ACC112 (cell line): ENCODE measurements at regions not wholly inside any gene's neighbourhood (a gene's known extent, or its start where the extent isn't known, plus 50 kb on each side); places are given as distances from the start of the nearest gene placed in this dataset.

ENCODE experiments used
- H2AFZ ChIP-seq: fragments of 200-600 bp; sonication (generic); one replicate; pipeline ENCODE4 v1.6.0; 2017; ENCODE audit warnings: antibody characterized with exemption, low read length; ENCODE audit not compliant: unreplicated experiment
- H3K27ac ChIP-seq: fragments of 200-600 bp; sonication (generic); 2 replicates; pipeline ENCODE4 v1.5.1; 2014; ENCODE audit warnings: low read depth, mild to moderate bottlenecking, antibody characterized with exemption, low read length, moderate library complexity
- H3K27me3 ChIP-seq: fragments of 200-600 bp; sonication (generic); 2 replicates; pipeline ENCODE4 v1.6.1; 2014; ENCODE audit warnings: mild to moderate bottlenecking, antibody characterized with exemption, low read length, moderate library complexity, mixed read lengths; ENCODE audit not compliant: insufficient read depth
- H3K36me3 ChIP-seq: fragments of 200-600 bp; sonication (generic); 2 replicates; pipeline ENCODE4 v1.6.1; 2016; ENCODE audit warnings: mild to moderate bottlenecking, antibody characterized with exemption, low read length, moderate library complexity, mixed read lengths; ENCODE audit not compliant: insufficient read depth
- H3K4me1 ChIP-seq: fragments of 200-600 bp; sonication (generic); one replicate; pipeline ENCODE4 v1.6.1; 2016; ENCODE audit warnings: low read length, mixed read lengths; ENCODE audit not compliant: insufficient read depth, unreplicated experiment, control insufficient read depth
- H3K4me3 ChIP-seq: fragments of 200-600 bp; sonication (generic); 2 replicates; pipeline ENCODE4 v1.5.1; 2014; ENCODE audit warnings: mild to moderate bottlenecking, low read depth, low read length
- H3K79me2 ChIP-seq: fragments of 200-600 bp; sonication (generic); one replicate; pipeline ENCODE4 v1.6.0; 2016; ENCODE audit warnings: low read length; ENCODE audit not compliant: control insufficient read depth, unreplicated experiment, insufficient read depth

DNA sequence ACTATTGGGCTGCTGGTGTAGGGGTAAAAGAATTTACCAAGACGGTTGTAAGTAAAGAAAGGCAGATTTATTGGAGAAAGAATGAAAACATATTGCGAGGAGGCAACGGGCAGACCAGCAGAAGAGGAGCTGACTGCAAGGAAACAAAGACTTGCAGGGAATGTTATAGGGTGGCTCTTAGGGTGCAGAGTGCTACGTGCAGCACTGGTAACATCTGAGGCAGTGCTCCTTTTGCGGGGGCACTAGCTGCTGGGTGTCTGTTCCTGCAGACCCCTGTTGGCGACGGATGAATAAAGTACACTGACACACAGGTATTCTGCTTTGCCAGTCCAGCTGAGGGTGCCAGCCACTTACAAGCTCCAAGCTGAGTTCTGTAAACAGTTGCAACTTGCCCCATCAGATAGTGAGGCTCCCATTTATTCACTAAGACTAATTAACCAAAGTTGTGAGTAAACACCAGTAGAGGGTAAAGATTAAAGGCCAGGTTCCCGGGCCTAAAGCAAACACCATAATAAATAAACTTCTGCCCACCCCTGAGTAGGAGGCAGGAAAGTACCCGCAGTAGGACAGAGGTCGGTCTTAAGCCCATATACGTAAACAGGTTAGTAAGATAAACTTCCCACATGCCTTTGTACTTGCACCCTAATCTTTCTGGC lies 140.2 kb upstream of the KCNK1 start:
- Histone ChIP-seq H3K27me3 (no peaks in the 10 kb centered on the region), H3K79me2 (no peaks in the 10 kb centered on the region), H3K4me3 (no peak overlapping the region), H3K27ac (no peak overlapping the region), H3K36me3 (no peaks in the 10 kb centered on the region), H3K4me1 (no peaks in the 10 kb centered on the region), H2AFZ (no peak overlapping the region)

DNA sequence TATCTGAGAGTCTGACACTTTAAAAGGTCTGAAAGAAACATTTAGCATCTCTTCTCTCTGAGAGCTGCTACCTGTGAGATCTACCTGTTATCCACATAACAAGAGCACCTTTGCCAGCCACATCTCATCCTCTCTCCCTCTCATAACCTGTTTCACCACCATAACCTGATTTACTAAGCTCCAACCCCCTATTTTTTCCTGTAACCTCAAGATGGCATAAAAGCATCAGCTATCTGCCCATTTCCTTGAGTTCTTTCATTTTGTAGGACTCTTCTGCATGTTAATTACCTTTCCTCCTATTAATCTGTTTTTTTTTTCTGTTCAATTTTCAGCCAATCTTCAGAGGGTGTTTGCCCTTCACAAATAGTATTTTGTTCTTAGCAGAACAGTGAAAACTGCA lies 136.5 kb upstream of the KCNK1 start:
- Histone ChIP-seq H3K27me3 (no peaks in the 10 kb centered on the region), H3K79me2 (no peaks in the 10 kb centered on the region), H3K36me3 (no peaks in the 10 kb centered on the region), H3K27ac (no peak overlapping the region), H3K4me3 (no peak overlapping the region), H2AFZ (no peak overlapping the region), H3K4me1 (no peaks in the 10 kb centered on the region)

DNA sequence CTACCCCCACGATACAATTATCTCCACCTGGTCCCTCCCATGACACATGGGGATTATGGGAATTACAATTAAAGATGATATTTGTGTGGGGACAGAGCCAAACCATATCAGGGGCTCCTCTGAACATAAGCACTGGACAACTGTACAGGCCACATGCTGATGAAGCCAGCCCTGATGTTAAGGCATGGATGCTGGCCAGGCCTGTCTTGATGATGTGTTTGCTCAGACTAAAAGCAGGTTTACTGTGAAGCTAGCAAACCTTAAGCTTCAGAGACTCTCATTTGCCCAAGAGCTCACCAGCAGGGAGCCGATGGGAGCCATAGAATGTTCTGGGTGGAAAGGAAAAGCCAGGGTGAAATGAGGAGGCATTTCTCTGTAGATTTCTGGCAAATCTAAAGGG lies 135.3 kb upstream of the KCNK1 start:
- no peak overlapping the region for H3K27ac ChIP-seq
- no peaks in the 10 kb centered on the region for H3K27me3 ChIP-seq
- no peaks in the 10 kb centered on the region for H3K79me2 ChIP-seq
- no peaks in the 10 kb centered on the region for H3K4me1 ChIP-seq
- no peak overlapping the region for H3K4me3 ChIP-seq
- H3K36me3 ChIP-seq: no peaks in the 10 kb centered on the region
- H2AFZ ChIP-seq: no peak overlapping the region

DNA sequence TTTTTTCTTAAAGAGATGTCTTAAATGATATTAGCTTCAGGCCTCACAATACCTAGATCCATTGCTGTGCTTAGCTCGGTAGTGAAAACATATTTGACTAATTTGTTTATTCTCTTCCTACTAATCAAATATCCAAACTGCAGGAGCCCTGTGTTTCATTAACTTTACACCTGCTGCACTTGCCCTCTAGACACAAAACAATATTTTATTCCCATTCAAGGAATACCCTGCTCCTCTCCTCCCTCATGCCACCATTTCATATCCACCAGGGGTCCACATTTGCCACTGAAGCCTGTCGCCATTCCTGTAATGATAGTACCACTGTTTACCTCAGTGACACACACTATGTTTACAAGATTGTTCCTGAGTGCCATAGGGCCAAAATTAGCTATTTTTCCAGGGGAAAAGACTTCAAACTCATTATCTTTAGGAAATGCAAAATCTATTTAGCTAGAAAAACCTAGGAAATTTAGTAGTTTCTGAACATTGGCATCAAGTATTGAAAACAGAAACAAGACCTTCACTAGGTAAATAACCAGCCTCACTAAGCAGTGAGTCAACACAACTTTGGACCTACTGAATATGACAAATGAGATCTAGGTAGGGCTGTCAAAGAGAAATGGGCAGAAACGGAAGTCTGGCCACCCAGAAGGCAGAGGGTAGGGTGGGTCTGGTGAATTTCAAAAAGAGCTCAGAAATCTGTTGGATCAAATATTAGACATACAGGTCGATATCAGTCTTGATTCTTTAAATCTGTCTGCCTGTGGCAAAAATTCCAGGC lies 134.6 kb upstream of the KCNK1 start:
- no peak overlapping the region for H2AFZ ChIP-seq
- H3K4me3 ChIP-seq: no peak overlapping the region

DNA sequence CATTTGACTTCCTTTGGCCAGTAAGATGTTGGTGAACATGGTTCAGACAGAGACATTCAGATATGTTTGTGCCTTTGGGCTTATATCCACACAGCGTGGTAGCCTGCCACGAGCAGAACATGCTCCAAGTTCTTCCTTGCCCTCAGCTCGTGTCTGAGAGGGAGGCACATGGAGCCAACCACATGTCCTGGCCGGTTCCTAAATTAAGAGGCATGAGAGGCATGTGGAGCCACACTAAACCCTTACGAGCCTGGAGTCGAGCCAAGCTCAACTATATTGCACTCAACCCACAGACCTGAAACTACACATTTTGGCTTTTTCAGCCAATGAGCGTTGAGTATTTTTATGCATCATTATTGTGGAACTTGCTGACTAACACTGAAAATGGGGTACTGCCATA lies 133.7 kb upstream of the KCNK1 start:
- Histone ChIP-seq H3K27me3 (no peaks in the 10 kb centered on the region), H2AFZ (no peak overlapping the region), H3K27ac (no peak overlapping the region), H3K4me3 (no peak overlapping the region), H3K36me3 (no peaks in the 10 kb centered on the region), H3K4me1 (no peaks in the 10 kb centered on the region), H3K79me2 (no peaks in the 10 kb centered on the region)

More for the DNA sequence above, 134.6 kb upstream of the KCNK1 start:
- no peaks in the 10 kb centered on the region for H3K36me3 ChIP-seq
- H3K4me1 ChIP-seq: no peaks in the 10 kb centered on the region
- H3K27me3 ChIP-seq: no peaks in the 10 kb centered on the region
- H3K79me2 ChIP-seq: no peaks in the 10 kb centered on the region
- H3K27ac ChIP-seq: no peak overlapping the region

DNA sequence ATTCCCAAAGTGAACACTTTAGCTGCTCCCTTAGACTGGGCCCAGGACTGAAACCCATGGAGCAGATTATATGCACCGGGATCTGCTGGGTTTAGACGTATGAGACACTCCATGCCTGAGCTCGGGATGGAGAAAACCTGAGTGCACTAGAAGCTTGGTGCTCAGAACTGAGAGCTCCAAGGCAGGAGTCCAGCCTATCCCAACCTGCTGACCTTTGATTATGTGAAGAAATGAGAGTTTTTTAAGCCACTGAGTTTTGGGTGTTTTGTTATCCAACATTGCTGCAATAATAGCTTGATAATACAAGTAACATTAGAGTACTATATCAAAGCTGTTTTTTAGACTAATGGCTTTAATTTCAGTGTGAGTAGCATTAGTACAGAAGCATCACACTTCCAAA lies 131.5 kb upstream of the KCNK1 start:
- no peaks in the 10 kb centered on the region for H3K27me3 ChIP-seq
- H2AFZ ChIP-seq: no peak overlapping the region
- H3K4me3 ChIP-seq: no peak overlapping the region
- H3K4me1 ChIP-seq: no peaks in the 10 kb centered on the region
- H3K79me2 ChIP-seq: no peaks in the 10 kb centered on the region
- no peaks in the 10 kb centered on the region for H3K36me3 ChIP-seq
- H3K27ac ChIP-seq: no peak overlapping the region

DNA sequence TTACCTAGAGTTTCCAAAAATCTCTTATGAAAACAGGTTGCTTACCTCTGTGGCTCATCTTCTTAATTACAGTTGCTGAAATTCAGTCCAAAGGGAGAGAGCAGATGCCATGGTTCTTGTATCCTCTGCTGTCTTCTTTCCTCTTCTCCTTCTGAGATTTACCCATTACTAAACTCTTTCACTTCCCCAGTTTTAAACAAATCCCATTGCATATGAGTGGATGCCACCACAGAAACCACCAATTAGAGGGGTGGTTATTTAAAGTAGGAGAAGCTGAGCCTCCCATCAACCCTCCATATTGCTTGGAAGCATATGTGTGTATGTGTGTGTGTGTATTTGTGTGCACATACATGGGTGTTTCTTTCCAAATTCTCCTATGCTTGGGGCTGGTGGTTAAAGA lies 128.5 kb upstream of the KCNK1 start:
- H3K4me1 ChIP-seq: no peaks in the 10 kb centered on the region
- H3K79me2 ChIP-seq: no peaks in the 10 kb centered on the region
- no peaks in the 10 kb centered on the region for H3K27me3 ChIP-seq
- H3K27ac ChIP-seq: no peak overlapping the region
- H3K36me3 ChIP-seq: no peaks in the 10 kb centered on the region
- no peak overlapping the region for H3K4me3 ChIP-seq
- H2AFZ ChIP-seq: no peak overlapping the region

DNA sequence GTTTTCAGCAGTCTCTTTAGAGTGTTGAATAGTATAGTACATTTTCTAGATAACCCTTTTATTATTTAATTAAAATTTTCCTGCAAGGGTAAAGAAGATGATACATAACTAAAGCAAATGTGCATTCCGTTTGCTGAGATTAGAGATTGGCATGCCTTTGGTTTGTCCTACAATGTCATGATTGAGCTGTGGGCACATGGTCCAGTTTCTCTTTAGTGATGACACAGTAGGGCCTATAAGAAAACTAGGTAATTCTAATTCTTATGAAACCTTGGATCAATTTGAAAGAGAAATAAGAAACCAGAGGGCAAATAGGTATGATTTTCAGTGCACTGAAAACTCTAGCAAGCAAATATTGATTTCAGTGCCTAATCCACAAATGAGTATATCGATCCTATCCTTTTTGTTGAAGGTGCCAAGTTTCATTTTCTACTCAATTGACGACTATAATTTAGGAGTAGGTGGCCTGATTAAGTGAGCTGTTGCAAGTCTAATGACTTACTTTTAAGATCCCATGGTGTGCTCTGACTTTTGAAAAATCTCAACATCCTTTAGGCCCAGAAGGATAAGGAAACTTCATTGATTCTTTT lies 128.0 kb upstream of the KCNK1 start:
- no peak overlapping the region for H3K27ac ChIP-seq
- no peak overlapping the region for H2AFZ ChIP-seq
- H3K36me3 ChIP-seq: no peaks in the 10 kb centered on the region
- no peaks in the 10 kb centered on the region for H3K79me2 ChIP-seq
- H3K4me1 ChIP-seq: no peaks in the 10 kb centered on the region
- no peaks in the 10 kb centered on the region for H3K27me3 ChIP-seq
- no peak overlapping the region for H3K4me3 ChIP-seq

DNA sequence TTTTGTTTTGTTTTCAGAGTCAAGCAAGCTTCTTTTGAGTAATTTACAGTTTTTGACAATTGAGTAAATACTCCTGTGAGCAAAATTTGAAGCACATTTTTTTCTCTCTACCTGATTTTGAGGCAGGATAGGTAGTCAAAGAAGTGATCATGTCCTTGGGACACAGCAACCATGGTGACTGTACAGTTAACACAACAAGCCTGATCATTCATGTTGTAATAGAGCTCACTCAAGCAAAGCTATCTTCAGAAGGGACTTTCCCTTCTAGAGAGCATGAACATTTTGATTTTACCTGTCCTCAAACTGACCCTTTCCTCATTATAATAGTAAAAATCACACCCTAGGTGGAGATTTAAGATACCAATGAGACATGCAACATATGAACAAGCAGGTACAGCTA lies 126.5 kb upstream of the KCNK1 start:
- Histone ChIP-seq H2AFZ (no peak overlapping the region), H3K79me2 (no peaks in the 10 kb centered on the region), H3K36me3 (no peaks in the 10 kb centered on the region), H3K27ac (no peak overlapping the region), H3K27me3 (no peaks in the 10 kb centered on the region), H3K4me3 (no peak overlapping the region), H3K4me1 (no peaks in the 10 kb centered on the region)

DNA sequence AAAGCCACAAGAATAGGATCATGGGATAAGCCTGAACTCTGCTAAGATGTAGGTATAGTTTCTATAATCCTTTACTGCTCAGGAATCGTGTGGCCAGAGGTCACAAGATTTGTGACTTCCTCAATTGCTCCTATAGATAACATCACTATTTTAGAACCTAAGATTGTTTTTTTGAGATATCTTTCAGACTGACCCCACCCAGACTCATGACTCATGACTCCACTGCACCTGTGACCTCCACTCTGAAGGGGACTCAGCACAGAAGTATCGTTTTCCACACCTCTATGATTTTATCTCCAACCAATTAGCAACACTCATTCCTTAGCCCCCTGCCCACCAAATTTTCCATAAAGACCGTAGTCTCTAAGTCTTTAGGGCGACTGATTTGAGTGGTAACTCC lies 124.5 kb upstream of the KCNK1 start:
- H3K4me3 ChIP-seq: no peak overlapping the region
- no peaks in the 10 kb centered on the region for H3K36me3 ChIP-seq
- H3K4me1 ChIP-seq: no peaks in the 10 kb centered on the region
- 0 out of 2 replicates have a peak, but pooled peaks cover 3% of the 10 kb centered on the region for H3K27me3 ChIP-seq
- H3K27ac ChIP-seq: no peak overlapping the region
- H2AFZ ChIP-seq: no peak overlapping the region
- H3K79me2 ChIP-seq: no peaks in the 10 kb centered on the region

DNA sequence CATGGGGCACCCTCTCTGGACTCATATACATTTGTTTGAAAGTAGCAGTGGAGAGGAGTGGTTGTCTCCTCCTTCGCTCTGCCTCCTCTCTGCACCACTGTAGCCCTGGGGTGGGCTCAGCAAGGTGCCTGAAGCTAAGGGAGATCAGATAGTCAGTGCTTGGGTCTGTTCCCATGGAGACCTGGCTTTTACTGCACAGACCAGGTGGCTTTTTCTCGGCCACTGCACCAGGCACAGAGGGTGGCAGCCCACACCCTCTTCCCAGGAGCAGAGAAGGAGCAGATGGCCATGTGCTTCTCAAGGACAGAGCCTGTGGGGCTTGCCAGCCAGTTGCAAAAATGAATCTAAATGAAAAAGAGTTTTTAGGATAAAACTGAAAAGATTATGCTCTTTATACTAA lies 123.4 kb upstream of the KCNK1 start:
- Histone ChIP-seq H2AFZ (no peak overlapping the region), H3K36me3 (no peaks in the 10 kb centered on the region), H3K27me3 (0 out of 2 replicates have a peak, but pooled peaks cover 3% of the 10 kb centered on the region), H3K27ac (no peak overlapping the region), H3K4me3 (no peak overlapping the region), H3K4me1 (no peaks in the 10 kb centered on the region), H3K79me2 (no peaks in the 10 kb centered on the region)
